Muscle of arm (tissue), 1 donor: ENCODE measurements at regions not wholly inside any gene's neighbourhood (a gene's known extent, or its start where the extent isn't known, plus 50 kb on each side); places are given as distances from the start of the nearest gene placed in this dataset.
A peak's percentile ranks its signal among the peaks of the same experiment; 100 is the strongest.
"Not testable (repeated sequence)": the region's sequence is repeated elsewhere in the genome, so short reads cannot be mapped to it uniquely, and the experiment has no call there.

Experiments
- DNase-seq: peaks from one replicate; pipeline ENCODE4 v3.0.0-alpha.2; 2013

DNA sequence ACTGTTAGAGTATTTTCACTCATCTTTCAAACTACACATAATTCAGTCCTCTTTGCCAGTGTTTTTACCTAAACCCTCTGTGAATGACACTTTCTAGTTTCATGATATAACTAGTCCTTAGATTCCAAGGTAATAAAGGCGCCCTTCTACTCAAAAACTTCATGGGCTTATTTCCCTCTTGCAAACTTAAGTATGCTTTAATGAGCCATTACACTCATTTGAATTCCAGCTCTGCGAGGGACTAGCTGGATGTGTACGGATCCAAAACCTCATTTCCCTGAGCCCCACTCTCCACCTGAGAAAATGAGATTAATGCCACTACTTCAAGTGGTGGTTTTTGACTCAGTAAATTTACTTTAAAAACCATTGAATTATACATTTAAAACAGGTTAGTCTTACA, 141.1 kb downstream of the NDUFA12 start:
- no peak for DNase-seq

DNA sequence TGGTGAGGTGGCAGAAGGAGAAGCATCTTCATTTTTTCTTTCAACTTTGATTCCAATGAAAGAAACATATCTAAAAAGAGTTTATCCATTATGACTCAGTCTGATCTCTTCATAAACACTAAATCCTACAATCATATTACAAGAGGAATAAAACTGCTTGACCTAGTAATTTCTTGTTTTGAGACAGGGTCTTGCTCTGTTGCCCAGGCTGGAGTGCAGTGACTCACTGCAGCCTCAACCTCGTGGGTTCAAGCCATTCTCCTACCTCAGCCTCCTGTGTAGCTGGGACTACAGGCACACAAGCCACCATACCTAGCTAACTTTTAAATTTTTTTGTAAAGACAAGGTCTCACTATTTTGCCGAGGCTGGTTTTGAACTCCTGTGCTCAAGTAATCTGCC, 147.2 kb downstream of the NDUFA12 start:
- no peak for DNase-seq

DNA sequence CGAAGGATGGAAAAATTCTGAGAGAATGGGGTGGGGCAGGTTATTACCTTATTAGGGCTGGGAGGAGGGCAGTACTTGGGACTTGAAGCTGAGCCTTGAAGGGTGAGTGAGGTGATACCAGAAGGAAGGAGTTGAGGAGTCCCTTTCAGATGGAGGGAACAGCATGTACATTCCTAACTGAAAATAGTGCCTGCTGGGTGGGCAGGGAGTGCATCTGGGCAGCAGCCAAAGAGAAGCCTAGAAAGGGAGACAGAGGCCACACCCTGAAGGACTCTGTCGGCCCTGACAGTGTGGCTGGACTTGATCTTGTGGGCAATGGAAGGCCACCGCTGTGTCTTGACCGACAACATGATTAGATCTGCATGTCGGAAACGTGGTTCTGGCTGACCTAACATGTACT, 147.6 kb downstream of the NDUFA12 start:
- no peak for DNase-seq

DNA sequence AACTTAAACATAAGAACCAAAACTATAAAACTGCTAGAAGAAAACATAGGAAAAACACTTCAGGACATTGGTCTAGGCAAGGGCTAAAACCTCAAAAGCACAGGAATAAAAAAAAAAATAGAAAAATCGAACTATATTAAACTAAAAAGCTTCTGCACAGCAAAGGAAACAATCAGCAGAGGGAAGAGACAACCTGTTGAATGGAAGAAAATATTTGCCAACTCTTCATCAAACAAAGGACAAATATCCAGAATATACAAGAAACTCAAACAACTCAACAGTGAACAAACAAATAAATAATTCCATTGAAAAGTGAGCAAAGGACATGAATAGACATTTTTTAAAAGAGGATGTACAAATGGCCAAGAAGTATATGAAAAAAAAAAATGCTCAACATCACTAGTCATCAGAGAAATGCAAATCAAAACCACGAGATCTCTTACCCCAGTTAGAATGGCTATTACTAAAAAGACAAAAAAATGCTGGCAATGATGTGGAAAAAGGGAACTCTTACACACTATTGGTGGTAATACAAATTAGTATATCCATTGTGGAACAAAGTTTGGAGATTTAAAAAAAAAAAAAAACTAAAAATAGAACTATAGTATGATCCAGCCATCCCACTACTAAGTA, 152.0 kb downstream of the NDUFA12 start:
- DNase-seq, result no peak

DNA sequence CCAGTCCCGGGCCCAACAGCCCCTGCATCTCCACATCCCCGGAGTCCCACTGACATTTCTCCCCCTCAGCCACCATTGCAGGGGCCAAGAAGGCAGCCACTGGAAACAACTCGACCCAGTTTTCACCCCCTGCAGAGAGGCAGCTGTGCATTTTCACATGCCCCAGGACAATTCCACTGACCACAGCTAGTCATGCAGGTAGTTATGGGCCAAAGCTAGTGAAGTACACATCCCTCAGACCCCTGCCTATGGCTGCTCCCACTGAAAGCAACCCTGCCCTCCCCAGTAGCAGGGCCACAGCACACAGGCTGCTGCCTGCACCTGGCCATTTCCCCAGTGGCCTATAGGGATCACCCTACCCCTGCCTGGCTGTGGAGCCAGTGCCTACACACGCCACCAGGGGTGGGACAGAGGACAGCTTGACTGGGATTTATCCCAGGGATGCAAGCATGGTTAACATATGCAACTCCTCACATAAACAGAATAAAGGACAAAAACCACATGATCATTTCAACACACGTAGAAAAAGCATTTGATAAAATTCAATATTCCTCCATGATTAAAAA, 154.0 kb downstream of the NDUFA12 start:
- DNase-seq, result no peak

DNA sequence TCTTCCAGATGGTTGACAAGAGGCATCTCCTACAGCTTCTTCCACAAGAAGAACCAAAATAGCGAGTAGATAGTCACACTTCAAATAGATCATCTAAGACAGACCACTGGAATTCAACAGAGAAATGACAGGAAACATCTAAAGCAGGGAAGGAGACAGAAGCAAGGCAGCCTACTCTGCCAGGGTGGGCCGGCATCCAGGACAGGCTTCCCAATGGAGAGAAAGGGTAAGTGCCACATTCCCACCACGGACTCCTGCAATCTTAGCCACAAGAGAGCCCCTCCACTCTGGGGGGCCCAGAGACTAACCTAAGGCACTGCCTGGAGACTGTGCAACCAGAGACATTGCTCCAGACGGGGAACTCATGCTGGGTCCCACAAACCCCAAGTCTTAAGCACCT, 154.5 kb downstream of the NDUFA12 start:
- no peak for DNase-seq

DNA sequence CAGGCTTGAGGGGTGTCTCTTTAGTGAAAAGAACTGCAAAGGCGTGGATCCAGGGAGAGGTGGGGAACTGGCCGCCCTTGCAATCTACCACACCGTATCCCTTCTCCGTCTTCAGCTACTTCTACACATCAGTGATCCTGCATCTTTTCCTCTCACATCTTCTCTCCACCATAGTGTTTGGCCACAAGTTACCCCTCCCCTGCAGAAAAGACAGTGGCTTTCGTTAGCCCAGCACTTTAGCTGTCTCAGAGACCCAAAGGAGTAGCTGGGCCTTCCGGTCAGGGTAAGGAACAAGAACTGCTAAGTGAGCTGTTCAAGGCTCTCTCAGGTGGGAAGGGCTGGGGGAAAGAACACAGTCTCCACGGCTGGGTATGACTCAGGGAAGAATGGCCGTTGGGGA, 158.4 kb downstream of the NDUFA12 start:
- DNase-seq, result no peak

DNA sequence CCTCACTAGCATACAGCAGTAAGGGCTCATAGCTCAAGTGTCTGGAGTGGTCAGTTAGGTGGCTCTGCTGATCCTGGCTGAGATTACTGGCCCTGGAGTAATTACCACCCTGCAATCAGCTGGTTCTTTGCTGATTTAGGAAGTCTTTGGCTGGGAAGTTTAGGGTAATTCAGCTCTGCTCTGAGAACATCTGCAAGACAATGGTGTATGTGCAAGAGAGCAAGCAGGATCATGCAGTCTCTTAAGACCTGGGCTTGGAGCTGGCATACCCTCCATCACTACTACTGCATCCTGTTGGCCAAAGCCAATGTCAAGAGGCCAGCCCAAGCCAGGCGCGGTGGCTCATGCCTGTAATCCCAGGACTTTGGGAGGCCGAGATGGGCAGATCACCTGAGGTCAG, 159.0 kb downstream of the NDUFA12 start:
- DNase-seq, result no peak

DNA sequence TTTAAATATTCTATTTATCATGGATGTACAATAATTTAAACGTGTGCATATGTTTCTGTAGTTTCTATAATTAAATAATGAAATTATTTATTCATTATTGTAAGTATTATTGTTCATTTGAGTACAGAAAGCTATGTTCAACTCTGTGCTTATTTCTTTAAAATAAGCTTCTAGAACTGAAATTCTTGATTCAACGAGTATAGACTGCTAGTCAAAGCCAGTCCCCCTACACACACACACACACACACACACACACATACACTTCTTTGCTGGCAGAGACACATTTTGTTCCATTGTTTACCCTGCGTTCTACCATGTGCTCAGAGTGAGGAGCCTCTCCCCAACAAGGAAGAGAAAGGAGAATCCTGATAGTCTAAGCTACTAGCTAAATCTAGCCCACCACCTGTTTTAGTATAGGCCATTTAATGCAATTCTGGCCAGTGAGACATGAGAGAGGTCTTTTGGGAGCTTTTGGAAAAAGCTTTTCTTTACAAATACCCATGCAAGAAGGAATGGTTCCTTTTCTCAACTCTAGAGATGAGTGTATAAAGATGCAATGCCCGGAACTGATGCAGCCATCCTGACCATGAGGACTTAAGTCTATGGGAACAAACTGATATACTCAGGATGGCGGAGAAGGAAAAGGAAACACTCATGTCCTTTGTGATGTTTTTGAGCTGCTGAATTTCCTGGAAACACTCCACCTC, 161.4 kb downstream of the NDUFA12 start:
- no peak for DNase-seq

DNA sequence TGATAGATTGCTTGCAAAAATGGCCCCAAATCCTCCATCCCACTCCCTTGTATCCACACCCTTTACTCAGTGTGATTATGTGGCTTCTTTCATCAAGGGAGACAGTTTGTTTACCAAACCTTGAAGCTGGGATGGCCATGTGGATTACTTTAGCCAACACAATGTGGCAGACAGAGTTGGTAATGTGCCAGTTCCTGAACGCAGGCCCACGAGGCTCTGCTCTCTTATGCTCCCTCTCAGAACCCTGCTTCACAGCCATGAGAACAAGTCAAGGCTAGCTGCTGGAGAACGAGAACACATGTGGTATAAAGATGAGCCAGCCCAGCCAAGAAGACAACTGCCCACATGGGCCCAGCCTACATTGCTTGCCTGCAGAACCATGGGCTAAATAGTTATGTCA, 162.3 kb downstream of the NDUFA12 start:
- no peak for DNase-seq

DNA sequence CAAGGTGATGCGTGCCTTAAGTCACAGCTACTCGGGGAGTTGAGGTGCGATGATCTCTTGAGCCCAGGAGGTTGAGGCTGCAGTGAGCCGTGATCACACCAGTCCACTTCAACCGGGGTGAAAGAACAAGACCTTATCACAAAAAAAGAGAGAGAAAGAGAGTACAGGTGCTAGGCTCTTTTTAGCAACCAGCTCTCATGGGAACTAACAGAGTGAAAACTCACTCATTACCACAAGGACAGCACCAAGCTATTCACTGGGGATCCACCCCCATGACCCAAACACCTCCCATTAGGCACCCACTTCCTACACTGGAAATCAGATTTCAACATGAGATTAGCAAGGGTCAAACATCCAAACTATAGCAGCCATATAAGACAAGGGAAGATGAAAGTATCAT, 164.2 kb downstream of the NDUFA12 start:
- DNase-seq, result no peak

DNA sequence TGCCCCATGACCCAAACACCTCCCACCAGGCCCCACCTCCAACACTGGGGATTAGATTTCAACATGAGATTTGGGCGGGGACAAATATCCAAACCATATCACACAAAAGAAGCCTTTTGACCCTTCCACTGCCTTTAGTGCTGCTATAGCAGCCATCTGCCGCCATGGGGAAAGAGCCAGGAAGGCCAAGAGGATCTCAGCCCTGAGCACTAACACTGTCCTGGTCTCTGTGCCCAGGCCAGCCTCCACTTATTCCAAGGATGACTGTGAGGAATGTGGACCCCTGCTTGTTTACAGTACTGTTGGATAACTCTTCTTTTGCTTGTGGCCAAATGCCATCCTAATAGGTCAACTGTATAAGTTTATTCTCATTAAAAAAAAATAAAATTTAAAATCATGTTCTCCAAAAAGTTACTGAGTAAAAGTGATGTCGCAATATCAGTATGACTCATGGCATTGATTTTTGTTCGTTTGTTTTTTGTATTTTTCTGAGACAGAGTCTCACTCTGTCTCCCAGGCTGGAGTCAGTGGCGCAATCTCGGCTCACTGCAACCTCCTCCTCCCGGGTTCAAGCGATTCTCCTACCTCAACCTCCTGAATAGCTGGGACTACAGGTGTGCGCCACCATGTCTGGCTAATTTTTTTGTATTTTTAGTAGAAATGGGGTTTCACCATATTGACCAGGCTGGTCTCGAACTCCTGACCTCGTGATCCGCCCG, 166.4 kb downstream of the NDUFA12 start:
- not testable (repeated sequence) for DNase-seq

DNA sequence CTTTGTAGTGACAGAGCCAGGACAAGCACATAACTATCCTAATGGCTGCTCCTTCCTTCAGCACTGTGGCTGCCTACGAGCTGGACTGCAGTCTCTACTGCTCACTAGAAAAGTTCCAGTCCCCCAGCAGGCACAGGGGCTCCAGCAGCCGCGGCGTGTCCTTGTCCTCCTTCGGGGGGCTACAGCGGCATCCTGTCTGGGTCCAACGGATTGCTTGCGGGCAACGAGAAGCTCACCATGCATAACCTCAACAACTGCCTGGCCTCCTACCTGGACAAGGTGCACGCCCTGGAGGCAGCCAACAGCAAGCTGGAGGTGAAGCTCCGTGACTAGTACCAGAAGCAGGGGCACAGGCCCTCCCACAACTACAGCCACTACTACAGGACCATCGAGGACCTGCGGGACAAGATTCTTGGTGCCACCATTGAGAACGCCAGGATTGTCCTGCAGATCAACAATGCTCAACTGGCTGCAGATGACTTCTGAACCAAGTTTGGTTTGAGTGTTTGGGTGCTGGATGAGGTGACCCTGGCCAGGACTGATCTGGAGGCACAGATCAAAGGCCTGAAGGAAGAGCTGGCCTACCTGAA, 169.4 kb downstream of the NDUFA12 start:
- no peak for DNase-seq

DNA sequence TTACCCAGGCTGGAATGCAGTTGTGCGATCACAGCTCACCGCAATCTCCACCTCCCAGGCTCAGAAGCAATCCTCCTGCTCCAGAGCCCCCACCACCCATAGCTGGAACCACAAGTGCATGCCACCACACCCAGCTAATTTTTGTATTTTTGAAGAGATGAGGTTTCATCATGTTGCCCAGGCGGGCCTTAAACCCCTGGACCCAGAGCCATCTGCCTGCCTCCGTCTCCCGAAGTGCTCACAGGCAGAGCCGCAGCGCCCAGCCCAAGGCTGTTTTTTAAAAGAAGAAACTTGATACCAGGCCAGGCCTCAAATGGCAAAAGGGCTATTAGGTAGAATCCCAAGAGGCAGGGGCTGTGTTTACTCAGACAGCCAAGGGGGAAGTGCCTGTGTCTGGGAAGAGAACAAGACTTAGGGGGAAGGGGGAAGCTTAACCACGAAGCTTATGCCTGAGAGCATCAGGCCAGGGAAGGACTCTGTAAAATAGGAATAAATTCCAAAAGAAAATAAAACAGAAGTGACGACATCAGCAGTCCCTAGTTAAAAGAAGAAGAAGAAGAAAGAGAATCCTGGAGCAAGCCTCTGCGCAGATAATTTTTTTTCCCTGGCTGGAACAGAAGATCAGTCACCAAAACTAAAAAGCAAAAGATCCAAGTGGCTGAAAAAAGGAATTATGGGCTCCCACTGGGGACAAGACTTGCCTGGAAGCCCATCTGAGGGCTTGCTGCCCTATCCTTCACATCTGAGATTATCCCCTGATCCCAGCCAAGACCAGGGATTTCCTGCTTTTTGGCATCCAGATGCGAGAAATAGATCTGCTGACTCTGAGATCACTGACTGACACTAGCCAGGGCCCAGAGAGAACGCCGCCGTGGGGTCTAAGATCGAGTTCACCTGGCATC, 170.5 kb downstream of the NDUFA12 start:
- peak; percentile 14 for DNase-seq

DNA sequence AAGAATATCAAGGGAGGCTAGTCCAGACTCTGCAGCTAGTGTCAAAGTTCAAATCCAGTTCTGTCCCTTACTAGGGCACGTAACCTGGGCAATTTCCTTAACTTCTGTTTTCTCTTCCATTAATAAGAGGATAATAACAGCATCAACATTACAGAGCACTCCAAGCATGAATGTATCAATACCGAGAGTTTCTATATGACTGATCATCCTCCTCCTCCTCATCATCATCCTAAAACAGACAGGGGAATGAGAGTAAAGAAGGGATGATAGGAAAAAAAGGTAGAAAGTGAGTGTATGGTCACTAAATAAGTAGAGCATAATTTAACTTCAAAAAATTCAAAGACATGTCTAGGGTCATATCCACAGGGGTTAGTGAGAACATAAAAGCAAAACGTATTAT, 171.4 kb downstream of the NDUFA12 start:
- no peak for DNase-seq

DNA sequence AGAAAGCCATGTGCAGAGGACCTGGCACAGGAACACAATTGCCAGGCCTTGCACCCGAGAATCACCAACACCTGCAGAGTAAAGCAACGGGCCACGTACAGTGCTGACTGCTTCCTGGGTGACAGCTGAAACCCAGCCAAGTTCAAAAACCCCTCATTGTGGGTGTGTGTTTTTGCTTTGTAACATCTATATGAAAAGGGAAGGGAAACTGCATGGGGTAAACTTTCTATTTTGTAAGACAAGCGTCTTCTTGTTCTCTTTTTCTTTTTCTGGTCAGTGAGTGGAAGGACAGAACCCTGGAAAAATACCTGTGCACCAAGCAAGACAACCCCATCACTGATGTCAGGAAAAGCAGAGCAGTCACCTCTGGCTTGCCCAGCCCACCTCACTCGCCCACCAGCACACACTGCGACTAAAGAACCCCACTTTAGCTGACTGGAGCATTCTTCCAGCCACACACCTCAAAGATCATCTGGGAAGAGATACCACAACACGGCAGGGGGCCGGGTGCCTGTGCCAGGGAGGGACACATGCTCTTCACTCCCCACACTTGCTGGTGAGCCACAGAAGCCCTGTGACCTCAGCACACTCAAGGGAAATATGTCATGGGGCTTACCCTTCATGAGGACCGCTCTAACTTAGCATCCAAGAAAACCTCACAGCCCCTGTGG, 172.3 kb downstream of the NDUFA12 start:
- DNase-seq, result peak; percentile 5

DNA sequence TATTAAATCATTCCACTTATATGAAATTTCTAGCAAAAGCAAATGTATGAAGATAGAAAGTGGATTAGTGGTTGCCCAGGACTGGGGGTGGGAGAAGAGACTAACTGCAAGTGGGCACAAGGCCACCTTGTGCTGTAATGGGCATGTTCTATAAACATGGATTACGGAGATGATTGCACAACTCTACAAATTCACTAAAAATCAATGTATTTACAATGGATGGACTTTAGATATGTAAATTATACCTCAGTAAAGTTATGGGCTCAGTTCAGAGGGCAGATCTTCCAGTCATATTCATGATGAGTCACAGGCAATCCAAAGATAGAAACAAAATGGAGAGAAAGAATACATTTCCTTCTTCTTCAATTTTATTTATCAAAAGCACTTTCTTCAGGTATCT, 173.9 kb downstream of the NDUFA12 start:
- no peak for DNase-seq

DNA sequence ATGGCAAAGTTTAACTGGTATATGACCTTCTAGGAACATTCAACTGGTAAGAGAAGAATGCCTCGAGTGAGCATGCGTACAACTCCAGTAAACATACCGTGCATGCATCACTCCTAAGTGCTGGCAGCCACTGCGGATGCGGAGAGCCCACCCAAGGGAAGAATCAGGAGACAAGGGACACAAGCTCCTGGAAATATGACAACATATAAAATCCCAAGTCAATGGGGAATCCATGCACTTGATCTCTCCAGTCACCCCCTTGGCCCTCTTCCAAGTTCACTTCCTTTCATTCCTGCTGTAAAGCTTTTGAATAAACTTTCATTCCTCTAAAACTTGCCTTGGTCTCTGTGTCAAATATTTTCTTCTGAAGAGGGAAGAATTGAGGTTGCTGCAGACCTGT, 168.7 kb upstream of the TMCC3 start:
- DNase-seq, result no peak

DNA sequence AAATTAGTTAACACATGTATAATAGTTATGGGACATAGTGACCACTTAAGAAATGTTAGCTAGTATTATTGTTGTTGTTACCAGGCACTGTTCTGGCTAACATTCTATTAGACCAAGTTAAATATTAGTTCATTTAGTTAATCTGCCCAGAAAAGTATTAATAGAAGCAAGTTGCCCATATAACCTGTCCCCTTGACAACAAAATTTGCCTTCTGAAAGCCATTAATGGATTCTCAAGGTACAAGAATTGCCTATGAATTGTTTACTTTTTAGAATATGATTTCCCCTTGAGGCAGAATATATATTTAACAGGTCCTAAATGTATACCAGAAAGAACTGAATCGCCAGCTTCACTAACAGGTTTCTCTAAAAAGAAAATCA, 167.3 kb upstream of the TMCC3 start:
- DNase-seq, result no peak

DNA sequence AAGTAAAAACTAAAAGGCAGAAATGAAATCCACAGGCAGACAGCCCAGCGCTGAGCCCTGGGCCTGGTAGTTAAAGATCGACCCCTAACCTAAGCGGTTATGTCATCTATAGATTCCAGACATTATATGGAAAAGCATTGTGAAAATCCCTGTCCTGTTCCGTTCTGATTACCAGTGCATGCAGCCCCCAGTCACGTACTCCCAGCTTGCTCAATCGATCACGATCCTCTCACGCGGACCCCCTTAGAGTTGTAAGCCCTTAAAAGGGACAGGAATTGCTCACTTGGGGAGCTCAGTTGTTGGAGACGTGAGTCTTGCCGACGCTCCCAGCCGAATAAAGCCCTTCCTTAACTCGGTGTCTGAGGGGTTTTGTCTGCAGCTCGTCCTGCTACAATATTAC, 166.8 kb upstream of the TMCC3 start:
- DNase-seq, result not testable (repeated sequence)

DNA sequence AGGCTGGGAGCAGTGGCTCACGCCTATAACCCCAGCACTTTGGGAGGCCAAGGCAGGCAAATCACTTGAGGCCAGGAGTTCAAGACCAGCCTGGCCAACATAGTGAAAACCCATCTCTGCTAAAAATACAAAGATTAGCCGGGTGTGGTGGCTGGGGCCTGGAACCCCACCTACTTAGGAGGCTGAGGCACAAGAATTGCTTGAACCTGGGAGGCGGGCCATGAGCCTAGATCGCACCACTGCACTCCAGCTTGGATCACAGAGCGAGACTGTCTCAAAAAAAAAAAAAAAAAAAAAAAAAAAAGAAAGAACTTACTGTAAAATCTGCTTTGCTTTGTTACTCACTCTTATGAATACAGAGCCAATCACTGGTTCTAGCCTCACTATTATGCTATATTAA, 166.4 kb upstream of the TMCC3 start:
- not testable (repeated sequence) for DNase-seq
